ENCODE measurements at regions not wholly inside any gene's neighbourhood (a gene's known extent, or its start where the extent isn't known, plus 50 kb on each side); places are given as distances from the start of the nearest gene placed in this dataset.

GRCh38 chr7:112594397-112594796 is 113.6 kb downstream of the LSMEM1 start:
- DNase-seq (ENCODE audit: low spot score), result no peak

GRCh38 chr7:112596260-112596659 is 115.5 kb downstream of the LSMEM1 start:
- no peak for DNase-seq (ENCODE audit: low spot score)

GRCh38 chr7:112596981-112597380 is 116.2 kb downstream of the LSMEM1 start:
- no peak for DNase-seq (ENCODE audit: low spot score)

- no peak for DNase-seq (ENCODE audit: low spot score)
Measured at GRCh38 chr7:112603673-112604072, 122.9 kb downstream of the LSMEM1 start.

- DNase-seq (ENCODE audit: low spot score), result no peak
Measured at GRCh38 chr7:112610636-112611035, 129.8 kb downstream of the LSMEM1 start.

GRCh38 chr7:112615701-112616100 is 134.9 kb downstream of the LSMEM1 start:
- DNase-seq (ENCODE audit: low spot score), result no peak

GRCh38 chr7:112616295-112616694 is 135.5 kb downstream of the LSMEM1 start:
- no peak for DNase-seq (ENCODE audit: low spot score)

GRCh38 chr7:112619343-112619742 is 138.6 kb downstream of the LSMEM1 start:
- DNase-seq (ENCODE audit: low spot score), result no peak

- no peak for DNase-seq (ENCODE audit: low spot score)
Measured at GRCh38 chr7:112622159-112622715, 141.4 kb downstream of the LSMEM1 start.

GRCh38 chr7:112624416-112624815 is 143.6 kb downstream of the LSMEM1 start:
- no peak for DNase-seq (ENCODE audit: low spot score)

- DNase-seq (ENCODE audit: low spot score), result no peak
Measured at GRCh38 chr7:112630565-112630964, 149.8 kb downstream of the LSMEM1 start.

- DNase-seq (ENCODE audit: low spot score), result no peak
Measured at GRCh38 chr7:112634107-112634506, 153.3 kb downstream of the LSMEM1 start.

- DNase-seq (ENCODE audit: low spot score), result no peak
Measured at GRCh38 chr7:112635742-112636141, 154.5 kb downstream of the TMEM168 start.

- no peak for DNase-seq (ENCODE audit: low spot score)
Measured at GRCh38 chr7:112638675-112639400, 151.4 kb downstream of the TMEM168 start.

- no peak for DNase-seq (ENCODE audit: low spot score)
Measured at GRCh38 chr7:112640685-112641084, 149.5 kb downstream of the TMEM168 start.

- no peak for DNase-seq (ENCODE audit: low spot score)
Measured at GRCh38 chr7:112646783-112647182, 143.4 kb downstream of the TMEM168 start.

GRCh38 chr7:112648781-112649180 is 141.4 kb downstream of the TMEM168 start:
- DNase-seq (ENCODE audit: low spot score), result no peak

GRCh38 chr7:112649560-112649959 is 140.6 kb downstream of the TMEM168 start:
- no peak for DNase-seq (ENCODE audit: low spot score)

GRCh38 chr7:112654322-112655216 is 135.6 kb downstream of the TMEM168 start:
- no peak for DNase-seq (ENCODE audit: low spot score)

- DNase-seq (ENCODE audit: low spot score), result peak; percentile 15
Measured at GRCh38 chr7:112665709-112666108, 124.5 kb downstream of the TMEM168 start.

- DNase-seq (ENCODE audit: low spot score), result no peak
Measured at GRCh38 chr7:112668561-112668960, 121.6 kb downstream of the TMEM168 start.

- no peak for DNase-seq (ENCODE audit: low spot score)
Measured at GRCh38 chr7:112669306-112669705, 120.9 kb downstream of the TMEM168 start.

- DNase-seq (ENCODE audit: low spot score), result no peak
Measured at GRCh38 chr7:112670193-112670592, 120.0 kb downstream of the TMEM168 start.
